IMR-90 (cell line): ENCODE measurements at regions not wholly inside any gene's neighbourhood (a gene's known extent, or its start where the extent isn't known, plus 50 kb on each side); places are given as distances from the start of the nearest gene placed in this dataset.

Experiments used
- MXI1 ChIP-seq: IDR thresholded peaks from 2 replicates; pipeline ENCODE4 v1.6.1; 2012; ENCODE audit warnings: low read depth, mild to moderate bottlenecking, low read length, moderate library complexity, borderline replicate concordance
- NFE2L2 ChIP-seq: fragments of 150-350 bp; IDR thresholded peaks from 2 replicates; pipeline ENCODE4 v1.6.1; 2016; ENCODE audit warnings: low read depth, mild to moderate bottlenecking, low read length
- POLR2A ChIP-seq: IDR thresholded peaks from 2 replicates; pipeline ENCODE4 v1.6.1; 2012; ENCODE audit warnings: mild to moderate bottlenecking, low read depth, low read length
- RFX5 ChIP-seq: IDR thresholded peaks from 2 replicates; pipeline ENCODE4 v1.8.0; 2012; ENCODE audit warnings: low read depth, mild to moderate bottlenecking, low read length, moderate library complexity
- SMC3 ChIP-seq: fragments of 150-350 bp; IDR thresholded peaks from 2 replicates; pipeline ENCODE4 v1.6.1; 2016; ENCODE audit warnings: low read depth, mild to moderate bottlenecking, antibody characterized with exemption, low read length, moderate library complexity
- TF ChIP-seq, protein P1 (sequence below): conservative IDR thresholded peaks from 2 replicates; pipeline ENCODE4 v1.5.1; 2012; ENCODE audit warnings: mild to moderate bottlenecking, low read depth, low read length, improper control_type of control experiment

DNA sequence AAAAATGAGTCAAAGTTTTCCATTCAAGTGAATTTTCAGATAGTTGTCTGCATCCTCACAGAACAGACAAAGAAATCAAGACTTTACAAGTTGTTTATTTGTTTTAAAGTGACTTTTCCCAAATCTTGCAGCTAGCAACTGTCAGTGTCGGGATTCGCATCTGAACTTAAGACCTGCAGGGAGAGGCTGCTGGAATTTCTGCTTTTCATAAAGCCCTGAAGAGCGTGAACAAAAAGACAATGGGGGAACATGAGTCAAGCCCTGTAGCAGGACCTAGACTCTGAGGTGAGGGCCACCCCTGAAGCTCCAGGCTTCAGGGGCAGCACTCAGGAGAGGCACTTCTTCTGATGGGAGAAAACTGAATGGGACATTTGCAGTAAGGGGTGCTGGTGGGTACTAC is 108.2 kb upstream of the CTAGE1 start:
- no peak for TF ChIP-seq SMC3
- TF ChIP-seq POLR2A, result no peak
- no peak for TF ChIP-seq MXI1
- TF ChIP-seq, protein P1, sequence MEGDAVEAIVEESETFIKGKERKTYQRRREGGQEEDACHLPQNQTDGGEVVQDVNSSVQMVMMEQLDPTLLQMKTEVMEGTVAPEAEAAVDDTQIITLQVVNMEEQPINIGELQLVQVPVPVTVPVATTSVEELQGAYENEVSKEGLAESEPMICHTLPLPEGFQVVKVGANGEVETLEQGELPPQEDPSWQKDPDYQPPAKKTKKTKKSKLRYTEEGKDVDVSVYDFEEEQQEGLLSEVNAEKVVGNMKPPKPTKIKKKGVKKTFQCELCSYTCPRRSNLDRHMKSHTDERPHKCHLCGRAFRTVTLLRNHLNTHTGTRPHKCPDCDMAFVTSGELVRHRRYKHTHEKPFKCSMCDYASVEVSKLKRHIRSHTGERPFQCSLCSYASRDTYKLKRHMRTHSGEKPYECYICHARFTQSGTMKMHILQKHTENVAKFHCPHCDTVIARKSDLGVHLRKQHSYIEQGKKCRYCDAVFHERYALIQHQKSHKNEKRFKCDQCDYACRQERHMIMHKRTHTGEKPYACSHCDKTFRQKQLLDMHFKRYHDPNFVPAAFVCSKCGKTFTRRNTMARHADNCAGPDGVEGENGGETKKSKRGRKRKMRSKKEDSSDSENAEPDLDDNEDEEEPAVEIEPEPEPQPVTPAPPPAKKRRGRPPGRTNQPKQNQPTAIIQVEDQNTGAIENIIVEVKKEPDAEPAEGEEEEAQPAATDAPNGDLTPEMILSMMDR, result no peak
- TF ChIP-seq NFE2L2, result no peak
- no peak for TF ChIP-seq RFX5
